Left kidney (tissue), 1 donor: ENCODE measurements at regions not wholly inside any gene's neighbourhood (a gene's known extent, or its start where the extent isn't known, plus 50 kb on each side); places are given as distances from the start of the nearest gene placed in this dataset.

Source experiments
- DNase-seq: peaks from one replicate; pipeline ENCODE4 v3.0.0-alpha.2; 2013

GRCh38 chr15:94053626-94054025 is 177.7 kb upstream of the MCTP2 start:
- DNase-seq: no peak

GRCh38 chr15:94052711-94053110 is 178.7 kb upstream of the MCTP2 start:
- no peak for DNase-seq

GRCh38 chr15:94047566-94047965 is 183.8 kb upstream of the MCTP2 start:
- DNase-seq: no peak

DNA sequence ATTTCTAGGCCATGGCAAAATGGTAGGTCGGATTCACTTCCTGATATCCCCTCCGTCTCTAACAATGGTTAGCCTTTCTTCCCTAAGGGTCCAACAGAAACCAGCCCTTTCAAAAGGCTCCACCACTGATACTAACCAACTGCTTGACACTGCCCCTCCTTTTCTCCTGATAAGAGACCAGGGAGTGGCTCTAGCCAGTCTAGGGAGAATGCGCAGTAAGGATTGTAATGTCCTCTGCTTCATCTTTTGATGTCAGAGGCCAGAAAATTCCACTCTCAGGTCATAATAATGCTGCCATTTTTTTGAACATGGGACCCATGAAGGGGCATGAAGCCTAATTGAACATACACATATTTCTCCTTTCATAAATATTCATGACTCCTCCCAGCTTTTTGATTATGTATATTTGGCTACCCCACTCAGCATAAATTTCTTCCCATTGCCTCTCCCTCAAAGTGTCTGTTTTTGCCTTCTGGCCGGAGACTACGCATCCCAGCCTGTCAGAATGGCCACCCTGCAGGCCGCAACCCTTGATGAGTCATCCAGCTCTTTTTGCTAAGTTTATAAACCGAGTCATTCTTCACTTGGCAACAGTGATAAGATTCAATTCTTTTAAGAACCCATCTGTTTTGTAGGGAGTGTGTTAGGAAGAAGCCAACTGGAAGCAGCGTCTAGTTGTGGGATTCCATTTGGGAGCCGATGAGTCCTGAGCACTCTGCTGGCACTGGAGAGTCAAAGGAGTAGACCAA is 189.0 kb upstream of the MCTP2 start:
- no peak for DNase-seq

DNA sequence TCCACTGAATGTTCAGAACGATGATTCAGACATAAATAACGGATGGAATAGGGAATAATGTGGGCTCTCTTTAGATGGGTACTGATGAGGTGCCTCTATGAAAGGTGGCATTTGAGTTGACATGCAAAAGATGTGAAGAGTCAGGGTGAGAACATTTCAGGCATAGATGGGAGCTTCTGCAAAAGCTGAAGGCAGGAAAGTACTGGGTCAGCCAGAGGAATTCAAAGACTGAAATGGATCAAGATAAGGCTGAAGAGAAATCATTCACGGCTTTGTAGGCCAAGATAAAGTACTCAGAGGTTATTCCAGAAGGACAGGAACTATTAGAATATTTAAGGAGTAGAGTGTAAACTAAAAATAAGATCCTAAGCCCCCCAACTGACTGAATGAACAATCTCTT is 189.6 kb upstream of the MCTP2 start:
- no peak for DNase-seq

DNA sequence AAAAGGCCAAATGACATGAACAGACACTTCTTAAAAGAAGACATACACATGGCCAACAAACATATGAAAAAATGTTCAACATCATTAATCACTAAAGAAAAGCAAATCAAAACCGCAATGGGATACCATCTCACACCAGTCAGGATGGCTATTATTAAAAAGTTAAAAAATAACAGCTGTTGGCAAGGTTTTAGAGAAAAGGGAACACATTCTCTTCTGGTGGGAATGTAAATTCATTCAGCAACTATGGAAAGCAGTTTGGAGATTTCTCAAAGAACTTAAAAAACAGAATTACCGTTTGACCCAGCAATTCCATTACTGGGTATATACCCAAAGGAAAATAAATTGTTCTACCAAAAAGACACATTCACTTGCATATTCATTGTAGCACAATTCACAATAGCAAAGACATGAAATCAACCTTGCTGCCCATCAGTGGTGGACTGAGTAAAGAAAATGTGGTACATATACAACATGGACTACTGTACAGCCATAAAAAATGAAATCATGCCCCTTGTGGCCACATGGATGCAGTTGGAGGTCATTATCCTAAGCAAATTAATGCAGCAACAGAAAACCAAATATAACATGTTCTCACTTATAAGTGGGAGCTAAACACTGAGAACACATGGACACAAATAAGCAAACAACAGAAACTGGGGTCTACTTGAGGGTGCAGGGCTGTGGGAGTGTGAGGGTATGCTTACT is 190.7 kb upstream of the MCTP2 start:
- no peak for DNase-seq

- no peak for DNase-seq
Observed at GRCh38 chr15:94036156-94036555, 195.2 kb upstream of the MCTP2 start.

GRCh38 chr15:94033683-94034020 is 197.7 kb upstream of the MCTP2 start:
- no peak for DNase-seq

- DNase-seq: no peak
Observed at GRCh38 chr15:94033014-94033682, 198.2 kb upstream of the MCTP2 start.

DNA sequence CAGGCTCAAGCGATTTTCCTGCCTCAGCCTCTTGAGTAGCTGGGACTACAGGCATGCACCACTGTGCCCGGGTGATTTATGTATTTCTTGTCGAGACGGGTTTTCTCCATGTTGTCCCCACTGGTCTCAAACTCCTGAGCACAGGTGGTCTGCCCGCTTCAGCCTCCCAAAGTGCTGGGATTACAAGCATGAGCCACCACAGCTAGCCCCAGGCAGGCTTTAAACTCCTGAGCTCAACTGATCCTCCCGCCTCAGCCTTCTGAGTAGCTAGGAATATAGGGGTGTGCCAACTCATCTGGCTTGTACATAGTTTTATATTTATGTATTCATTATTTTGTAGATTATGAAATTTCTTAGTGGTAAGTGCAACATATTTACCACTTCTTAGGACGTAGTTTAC is 198.8 kb upstream of the MCTP2 start:
- DNase-seq: no peak

- no peak for DNase-seq
Observed at GRCh38 chr15:94031072-94031471, 200.3 kb upstream of the MCTP2 start.

- DNase-seq: no peak
Observed at GRCh38 chr15:94029495-94029894, 201.9 kb upstream of the MCTP2 start.

DNA sequence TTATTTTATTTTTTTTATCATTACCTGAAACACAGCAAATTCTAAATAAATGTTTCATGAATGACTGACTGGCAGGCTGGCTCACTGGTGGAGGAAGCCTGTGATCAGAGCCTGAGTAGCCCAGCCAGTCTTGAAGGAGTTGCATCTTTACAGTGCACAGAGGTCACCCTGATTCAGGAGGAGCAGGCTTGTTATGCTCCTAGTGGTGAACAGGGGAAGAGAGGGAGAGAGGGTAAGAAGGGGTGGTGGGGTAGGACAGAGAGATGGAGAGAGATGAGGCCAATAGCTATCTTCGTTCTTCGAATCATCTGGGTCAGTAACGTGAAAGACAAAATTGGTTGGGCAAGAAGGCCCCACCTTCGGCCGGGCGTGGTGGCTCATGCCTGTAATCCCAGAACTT is 202.6 kb upstream of the MCTP2 start:
- DNase-seq: no peak

DNA sequence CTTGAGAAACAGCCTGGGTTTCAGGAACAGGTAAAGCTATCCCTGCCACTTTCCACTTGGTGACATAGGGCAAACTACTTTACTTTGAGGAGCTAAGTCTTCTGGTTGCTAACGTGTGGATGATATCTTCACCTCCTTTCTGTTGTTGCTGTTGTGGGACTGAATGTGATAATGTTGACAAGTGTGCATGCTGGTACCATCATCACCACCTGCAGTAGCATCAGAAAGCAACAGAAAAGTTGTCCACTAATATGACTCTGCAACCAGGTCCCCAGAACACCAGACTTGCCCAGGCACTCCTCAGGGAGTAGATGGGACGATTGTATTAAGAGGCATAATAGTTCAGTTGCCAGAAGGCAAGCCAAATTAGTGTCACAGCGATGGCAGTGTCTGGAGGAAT is 203.2 kb upstream of the MCTP2 start:
- no peak for DNase-seq

- DNase-seq: no peak
Observed at GRCh38 chr15:94027581-94027980, 203.8 kb upstream of the MCTP2 start.

DNA sequence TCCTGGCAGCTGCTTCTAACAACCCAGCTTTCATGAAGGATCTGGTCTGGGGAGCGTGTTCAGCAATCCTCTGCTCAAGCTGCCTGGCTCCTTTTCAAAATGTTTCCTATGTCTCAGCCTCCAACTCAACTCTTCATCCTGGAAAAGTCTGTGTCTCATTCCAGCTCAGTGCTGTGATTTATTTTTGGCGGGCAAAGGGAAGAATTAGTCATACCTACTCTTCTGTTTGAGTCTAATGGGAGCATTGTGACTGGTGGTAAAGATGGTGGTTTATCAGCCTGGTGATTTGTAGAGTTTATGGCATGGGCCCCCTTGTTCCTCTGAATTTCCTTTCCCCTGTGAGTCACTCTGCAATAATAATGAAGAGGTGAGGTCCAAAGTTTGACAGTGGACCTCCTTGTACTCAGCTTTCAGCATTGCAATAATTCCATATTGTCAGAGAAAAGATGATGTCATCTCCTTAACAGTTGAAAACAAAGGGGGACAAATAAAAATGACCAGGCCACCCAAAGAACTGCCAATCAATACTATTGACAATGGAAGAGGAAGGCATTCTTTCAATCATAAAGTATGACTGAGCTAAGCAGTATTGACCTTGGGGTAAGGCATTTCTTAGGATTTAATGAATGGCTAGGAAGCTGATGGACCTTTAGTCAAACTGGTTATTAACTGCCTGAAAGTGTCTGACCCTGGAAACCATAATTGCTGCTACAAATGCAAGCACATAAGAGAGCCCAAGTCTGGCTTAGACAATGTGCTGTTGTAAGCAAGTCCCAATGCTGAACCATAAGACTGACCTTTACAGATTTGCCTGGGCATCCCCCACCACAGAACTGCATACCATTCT is 204.7 kb upstream of the MCTP2 start:
- DNase-seq: no peak

GRCh38 chr15:94023531-94023930 is 207.8 kb upstream of the MCTP2 start:
- DNase-seq: no peak

GRCh38 chr15:94021621-94022320 is 209.6 kb upstream of the MCTP2 start:
- no peak for DNase-seq

DNA sequence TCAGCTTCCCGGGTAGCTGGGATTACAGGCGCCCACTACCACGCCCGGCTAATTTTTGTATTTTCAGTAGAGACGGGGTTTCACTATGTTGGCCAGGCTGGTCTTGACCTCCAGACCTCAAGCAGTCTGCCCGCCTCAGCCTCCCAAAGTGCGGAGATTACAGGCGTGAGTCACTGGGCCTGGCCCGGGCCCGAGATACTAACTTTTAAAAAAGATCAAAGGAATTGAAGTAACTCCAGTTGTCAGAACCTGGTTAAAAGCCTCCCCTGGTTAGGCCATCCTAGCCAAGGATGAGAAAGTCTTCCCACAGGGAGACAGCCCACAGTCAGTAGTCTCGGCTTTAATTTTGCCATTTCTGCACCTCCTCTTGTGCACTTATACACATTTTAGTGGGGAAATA is 212.3 kb upstream of the MCTP2 start:
- DNase-seq: no peak

DNA sequence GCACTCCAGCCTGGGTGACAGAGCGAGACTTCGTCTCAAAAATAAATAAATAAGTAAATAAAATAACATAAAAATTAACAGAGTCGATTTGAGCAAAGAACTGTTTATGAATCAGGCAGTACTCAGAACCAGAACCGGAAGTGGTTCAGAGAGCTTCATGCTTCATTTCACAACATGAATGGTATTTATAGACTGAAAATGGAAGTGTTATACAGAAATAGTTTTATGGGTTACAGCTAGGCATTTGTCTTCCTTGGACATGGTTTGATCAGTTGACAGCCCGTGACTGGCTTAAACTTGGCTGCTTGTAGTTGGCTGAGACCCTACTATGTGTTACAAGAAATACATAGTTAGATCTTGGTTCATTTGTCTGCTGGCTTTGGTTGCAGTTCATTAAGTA is 216.0 kb upstream of the MCTP2 start:
- DNase-seq: no peak

DNA sequence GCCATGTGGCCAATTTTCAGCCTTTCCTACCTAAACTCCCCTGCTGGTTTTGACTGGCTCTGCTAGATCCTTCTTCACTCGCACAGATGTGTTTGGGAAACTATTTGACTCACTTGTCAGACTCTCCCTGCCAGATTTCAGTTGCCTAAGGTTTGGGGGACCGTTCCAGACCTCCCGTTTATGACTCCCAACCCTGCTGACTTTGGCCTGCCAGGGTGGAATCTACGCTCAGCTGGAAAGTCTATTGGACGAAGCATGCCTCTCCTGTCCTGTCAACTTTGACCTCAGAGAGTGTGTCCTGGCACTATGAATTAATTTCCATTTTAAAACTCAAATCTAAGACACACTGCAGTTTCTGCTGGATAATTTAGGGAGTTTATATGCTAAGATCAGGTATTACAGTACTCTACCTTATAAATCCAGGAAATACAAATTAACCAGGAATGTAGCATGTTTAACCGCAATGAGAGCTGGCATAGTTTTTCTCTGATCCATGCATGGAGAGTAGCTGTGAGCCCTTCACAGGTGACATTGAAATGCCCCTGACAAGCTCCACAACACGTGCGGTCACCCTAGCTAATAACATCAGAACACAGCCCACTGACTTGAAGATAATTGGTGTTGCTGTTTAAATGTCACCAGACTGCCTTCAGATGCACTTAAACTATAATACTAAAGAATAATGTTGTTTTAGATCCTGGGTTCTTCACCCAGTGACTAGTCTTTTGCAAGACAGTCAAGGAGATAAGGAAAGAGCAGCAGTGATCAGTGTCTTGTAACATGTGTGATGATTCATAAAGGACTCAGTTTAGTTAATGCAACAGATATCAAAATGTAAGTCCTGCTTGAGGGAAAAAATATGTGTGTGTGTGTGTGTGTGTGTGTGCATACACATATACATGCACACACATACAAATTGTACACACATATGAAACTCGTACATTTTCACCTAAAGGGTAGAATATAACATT is 223.0 kb upstream of the MCTP2 start:
- DNase-seq: no peak
